ENCODE measurements at regions not wholly inside any gene's neighbourhood (a gene's known extent, or its start where the extent isn't known, plus 50 kb on each side); places are given as distances from the start of the nearest gene placed in this dataset.

- no peak for DNase-seq (ENCODE audit: low read depth, low spot score)
Measured at GRCh38 chr6:126526996-126527606, 187.2 kb downstream of the CENPW start.

GRCh38 chr6:126529637-126530362 is 189.9 kb downstream of the CENPW start:
- no peak for DNase-seq (ENCODE audit: low read depth, low spot score)

GRCh38 chr6:126530775-126531174 is 190.9 kb downstream of the CENPW start:
- no peak for DNase-seq (ENCODE audit: low read depth, low spot score)

- no peak for DNase-seq (ENCODE audit: low read depth, low spot score)
Measured at GRCh38 chr6:126531286-126531685, 191.4 kb downstream of the CENPW start.

- DNase-seq (ENCODE audit: low read depth, low spot score) = no peak
Measured at GRCh38 chr6:126531840-126532239, 191.9 kb downstream of the CENPW start.

- DNase-seq (ENCODE audit: low read depth, low spot score) = no peak
Measured at GRCh38 chr6:126534401-126534800, 194.5 kb downstream of the CENPW start.

- DNase-seq (ENCODE audit: low read depth, low spot score) = no peak
Measured at GRCh38 chr6:126535138-126535537, 195.2 kb downstream of the CENPW start.

- DNase-seq (ENCODE audit: low read depth, low spot score) = no peak
Measured at GRCh38 chr6:126535595-126535994, 195.7 kb downstream of the CENPW start.

GRCh38 chr6:126537061-126537816 is 197.3 kb downstream of the CENPW start:
- no peak for DNase-seq (ENCODE audit: low read depth, low spot score)

GRCh38 chr6:126539022-126539421 is 199.1 kb downstream of the CENPW start:
- DNase-seq (ENCODE audit: low read depth, low spot score) = no peak

GRCh38 chr6:126540161-126540560 is 200.2 kb downstream of the CENPW start:
- DNase-seq (ENCODE audit: low read depth, low spot score) = no peak

GRCh38 chr6:126541806-126542491 is 202.0 kb downstream of the CENPW start:
- DNase-seq (ENCODE audit: low read depth, low spot score) = no peak

- no peak for DNase-seq (ENCODE audit: low read depth, low spot score)
Measured at GRCh38 chr6:126546541-126547120, 206.7 kb downstream of the CENPW start.

GRCh38 chr6:126548300-126548699 is 208.4 kb downstream of the CENPW start:
- DNase-seq (ENCODE audit: low read depth, low spot score) = no peak

- no peak for DNase-seq (ENCODE audit: low read depth, low spot score)
Measured at GRCh38 chr6:126550323-126550722, 210.4 kb downstream of the CENPW start.

- no peak for DNase-seq (ENCODE audit: low read depth, low spot score)
Measured at GRCh38 chr6:126551832-126552231, 211.9 kb downstream of the CENPW start.

GRCh38 chr6:126553854-126554253 is 213.9 kb downstream of the CENPW start:
- DNase-seq (ENCODE audit: low read depth, low spot score) = no peak

- no peak for DNase-seq (ENCODE audit: low read depth, low spot score)
Measured at GRCh38 chr6:126570507-126570906, 230.6 kb downstream of the CENPW start.

GRCh38 chr6:126574301-126574700 is 234.4 kb downstream of the CENPW start:
- no peak for DNase-seq (ENCODE audit: low read depth, low spot score)

- no peak for DNase-seq (ENCODE audit: low read depth, low spot score)
Measured at GRCh38 chr6:126581316-126581715, 241.4 kb downstream of the CENPW start.

- peak; percentile 4 for DNase-seq (ENCODE audit: low read depth, low spot score)
Measured at GRCh38 chr6:126600258-126600916, 260.5 kb downstream of the CENPW start.
